ENCODE measurements at regions not wholly inside any gene's neighbourhood (a gene's known extent, or its start where the extent isn't known, plus 50 kb on each side); places are given as distances from the start of the nearest gene placed in this dataset.

- H3K4me3 Mint-ChIP-seq = no peak overlapping the region
- H3K4me1 Mint-ChIP-seq = no peaks in the 10 kb centered on the region
- ATAC-seq = no peak
- DNase-seq (ENCODE audit: low spot score in 2 of 2) = no peak
- H3K27ac Mint-ChIP-seq = no peak overlapping the region
- H3K36me3 Mint-ChIP-seq = no peaks in the 10 kb centered on the region
- H3K9me3 Mint-ChIP-seq = peaks cover 18% of the 10 kb centered on the region
Observed at GRCh38 chr17:12422651-12423050, 243.0 kb upstream of the MYOCD start.

- Mint-ChIP-seq H3K4me1 (no peaks in the 10 kb centered on the region), H3K27ac (no peak overlapping the region), H3K4me3 (no peak overlapping the region), H3K36me3 (no peaks in the 10 kb centered on the region), H3K9me3 (peaks cover 15% of the 10 kb centered on the region)
- no peak for DNase-seq (ENCODE audit: low spot score in 2 of 2)
- ATAC-seq = no peak
Observed at GRCh38 chr17:12423337-12423736, 242.4 kb upstream of the MYOCD start.

GRCh38 chr17:12429116-12429515 lies 236.6 kb upstream of the MYOCD start:
- Mint-ChIP-seq H3K4me1 (no peaks in the 10 kb centered on the region), H3K36me3 (no peaks in the 10 kb centered on the region), H3K9me3 (peaks cover 13% of the 10 kb centered on the region), H3K27ac (no peak overlapping the region), H3K4me3 (no peak overlapping the region)
- ATAC-seq (no peak), DNase-seq (ENCODE audit: low spot score in 2 of 2) (no peak)

- Mint-ChIP-seq H3K36me3 (no peaks in the 10 kb centered on the region), H3K4me3 (no peak overlapping the region), H3K9me3 (peaks cover 7% of the 10 kb centered on the region), H3K4me1 (no peaks in the 10 kb centered on the region), H3K27ac (no peak overlapping the region)
- DNase-seq (ENCODE audit: low spot score in 2 of 2) (no peak), ATAC-seq (no peak)
Observed at GRCh38 chr17:12431188-12431587, 234.5 kb upstream of the MYOCD start.

- peaks cover 12% of the 10 kb centered on the region for H3K9me3 Mint-ChIP-seq
- no peaks in the 10 kb centered on the region for H3K4me1 Mint-ChIP-seq
- no peak for ATAC-seq
- no peaks in the 10 kb centered on the region for H3K36me3 Mint-ChIP-seq
- H3K27ac Mint-ChIP-seq = no peak overlapping the region
- no peak for DNase-seq (ENCODE audit: low spot score in 2 of 2)
- H3K4me3 Mint-ChIP-seq = no peak overlapping the region
Observed at GRCh38 chr17:12438212-12438611, 227.5 kb upstream of the MYOCD start.

- ATAC-seq (no peak), DNase-seq (ENCODE audit: low spot score in 2 of 2) (no peak)
- no peaks in the 10 kb centered on the region for H3K4me1 Mint-ChIP-seq
- H3K36me3 Mint-ChIP-seq = no peaks in the 10 kb centered on the region
- H3K27ac Mint-ChIP-seq = no peak overlapping the region
- H3K4me3 Mint-ChIP-seq = no peak overlapping the region
- H3K9me3 Mint-ChIP-seq = peaks cover 12% of the 10 kb centered on the region
Observed at GRCh38 chr17:12438813-12439586, 226.7 kb upstream of the MYOCD start.

GRCh38 chr17:12445331-12445730 lies 220.4 kb upstream of the MYOCD start:
- ATAC-seq (no peak), DNase-seq (ENCODE audit: low spot score in 2 of 2) (no peak)
- no peak overlapping the region for H3K27ac Mint-ChIP-seq
- no peaks in the 10 kb centered on the region for H3K4me1 Mint-ChIP-seq
- peaks cover 7% of the 10 kb centered on the region for H3K9me3 Mint-ChIP-seq
- no peak overlapping the region for H3K4me3 Mint-ChIP-seq
- no peaks in the 10 kb centered on the region for H3K36me3 Mint-ChIP-seq

- H3K4me3 Mint-ChIP-seq = no peak overlapping the region
- H3K4me1 Mint-ChIP-seq = no peaks in the 10 kb centered on the region
- no peaks in the 10 kb centered on the region for H3K36me3 Mint-ChIP-seq
- ATAC-seq = no peak
- no peak overlapping the region for H3K27ac Mint-ChIP-seq
- no peak for DNase-seq (ENCODE audit: low spot score in 2 of 2)
- peaks cover 7% of the 10 kb centered on the region for H3K9me3 Mint-ChIP-seq
Observed at GRCh38 chr17:12457493-12457892, 208.2 kb upstream of the MYOCD start.

- H3K36me3 Mint-ChIP-seq = no peaks in the 10 kb centered on the region
- peaks cover 13% of the 10 kb centered on the region for H3K9me3 Mint-ChIP-seq
- no peak overlapping the region for H3K4me3 Mint-ChIP-seq
- DNase-seq (ENCODE audit: low spot score in 2 of 2) (no peak), ATAC-seq (no peak)
- no peak overlapping the region for H3K27ac Mint-ChIP-seq
- no peaks in the 10 kb centered on the region for H3K4me1 Mint-ChIP-seq
Observed at GRCh38 chr17:12459736-12460135, 206.0 kb upstream of the MYOCD start.

GRCh38 chr17:12463102-12463501 lies 202.6 kb upstream of the MYOCD start:
- H3K9me3 Mint-ChIP-seq = peaks cover 6% of the 10 kb centered on the region
- no peak for DNase-seq (ENCODE audit: low spot score in 2 of 2)

GRCh38 chr17:12472252-12473173 lies 193.2 kb upstream of the MYOCD start:
- H3K36me3 Mint-ChIP-seq = no peaks in the 10 kb centered on the region
- ATAC-seq (no peak), DNase-seq (ENCODE audit: low spot score in 2 of 2) (no peak)
- no peak overlapping the region for H3K27ac Mint-ChIP-seq
- no peak overlapping the region for H3K4me3 Mint-ChIP-seq
- no peaks in the 10 kb centered on the region for H3K4me1 Mint-ChIP-seq
- H3K9me3 Mint-ChIP-seq = peaks cover 3% of the 10 kb centered on the region

More at GRCh38 chr17:12463102-12463501, 202.6 kb upstream of the MYOCD start:
- H3K27ac Mint-ChIP-seq = no peak overlapping the region
- no peak overlapping the region for H3K4me3 Mint-ChIP-seq
- ATAC-seq = no peak
- H3K4me1 Mint-ChIP-seq = no peaks in the 10 kb centered on the region
- no peaks in the 10 kb centered on the region for H3K36me3 Mint-ChIP-seq

- no peak overlapping the region for H3K27ac Mint-ChIP-seq
- DNase-seq (ENCODE audit: low spot score in 2 of 2) (no peak), ATAC-seq (no peak)
- H3K4me3 Mint-ChIP-seq = no peak overlapping the region
- H3K36me3 Mint-ChIP-seq = no peaks in the 10 kb centered on the region
- H3K4me1 Mint-ChIP-seq = no peaks in the 10 kb centered on the region
- H3K9me3 Mint-ChIP-seq = peaks cover 3% of the 10 kb centered on the region
Observed at GRCh38 chr17:12478311-12478710, 187.4 kb upstream of the MYOCD start.

GRCh38 chr17:12485361-12485906 lies 180.3 kb upstream of the MYOCD start:
- ATAC-seq (no peak), DNase-seq (ENCODE audit: low spot score in 2 of 2) (no peak)
- Mint-ChIP-seq H3K27ac (no peak overlapping the region), H3K36me3 (no peaks in the 10 kb centered on the region), H3K4me3 (no peak overlapping the region), H3K9me3 (peaks cover 5% of the 10 kb centered on the region), H3K4me1 (no peaks in the 10 kb centered on the region)

- ATAC-seq (no peak), DNase-seq (ENCODE audit: low spot score in 2 of 2) (no peak)
- Mint-ChIP-seq H3K4me3 (no peak overlapping the region), H3K27ac (no peak overlapping the region), H3K9me3 (peaks cover 8% of the 10 kb centered on the region), H3K36me3 (no peaks in the 10 kb centered on the region), H3K4me1 (no peaks in the 10 kb centered on the region)
Observed at GRCh38 chr17:12489325-12489724, 176.4 kb upstream of the MYOCD start.

GRCh38 chr17:12492450-12492849 lies 173.2 kb upstream of the MYOCD start:
- ATAC-seq = no peak

More at GRCh38 chr17:12492450-12492849, 173.2 kb upstream of the MYOCD start:
- Mint-ChIP-seq H3K9me3 (peaks cover 8% of the 10 kb centered on the region), H3K4me3 (no peak overlapping the region), H3K36me3 (no peaks in the 10 kb centered on the region), H3K4me1 (no peaks in the 10 kb centered on the region), H3K27ac (no peak overlapping the region)
- DNase-seq (ENCODE audit: low spot score in 2 of 2) = no peak

Measured in stimulated activated effector memory CD8-positive, alpha-beta T cell treated with anti-CD3 and anti-CD28 coated beads, Interleukin-12 subunit alpha, Interleukin-12 subunit beta, amount 100 ng/mL, for 72 hours (primary cell).